GM21825 (cell line): ENCODE measurements at regions not wholly inside any gene's neighbourhood (a gene's known extent, or its start where the extent isn't known, plus 50 kb on each side); places are given as distances from the start of the nearest gene placed in this dataset.

Experiments used
- ATAC-seq: cut with Tn5 transposase; IDR thresholded peaks from one replicate; pipeline ENCODE4 v1.9.1; 2021; ENCODE audit warnings: mild to moderate bottlenecking, moderate library complexity; ENCODE audit not compliant: unreplicated experiment

- no peak for ATAC-seq
Observed at GRCh38 chr16:80489173-80489572, 51.6 kb upstream of the DYNLRB2 start.

- ATAC-seq = no peak
Observed at GRCh38 chr16:80488167-80488566, 52.6 kb upstream of the DYNLRB2 start.

DNA sequence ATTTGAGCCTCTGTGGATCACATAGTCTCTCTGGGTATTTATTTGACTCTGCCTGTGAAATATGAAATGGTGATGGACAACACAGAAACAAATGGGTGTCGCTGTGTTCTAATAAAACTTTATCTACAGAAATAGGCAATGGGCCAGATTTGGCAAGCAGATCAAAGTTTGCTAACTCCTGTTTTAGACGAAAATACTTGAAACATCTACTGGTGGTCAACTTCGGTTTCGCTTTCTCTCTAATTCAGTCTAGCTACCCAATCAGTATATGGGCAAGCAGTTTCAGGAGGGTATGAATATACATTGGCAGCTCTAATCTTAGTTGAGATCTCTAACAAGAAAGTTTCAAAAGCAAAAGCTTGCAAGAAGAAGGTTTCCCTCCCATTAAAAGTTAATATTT, 60.1 kb upstream of the DYNLRB2 start:
- ATAC-seq = no peak

DNA sequence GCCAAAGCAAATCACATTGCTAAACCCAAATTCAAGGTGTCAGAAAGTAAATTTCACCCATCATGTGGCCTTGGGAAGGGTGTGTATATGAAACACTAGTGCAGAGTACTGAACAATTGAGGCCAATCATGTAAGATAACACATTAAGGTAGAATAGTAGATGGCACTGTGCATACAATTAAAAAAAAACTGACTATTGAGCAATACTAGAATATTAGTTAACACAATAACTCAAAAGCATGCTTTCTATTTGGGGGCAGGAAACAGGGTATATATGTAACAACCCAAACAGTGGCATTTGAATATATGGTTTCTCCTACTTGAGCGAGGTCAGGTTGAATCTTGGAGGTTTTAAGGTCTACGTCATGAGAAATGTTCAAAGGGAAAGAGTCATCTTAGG, 63.0 kb upstream of the DYNLRB2 start:
- ATAC-seq = no peak

DNA sequence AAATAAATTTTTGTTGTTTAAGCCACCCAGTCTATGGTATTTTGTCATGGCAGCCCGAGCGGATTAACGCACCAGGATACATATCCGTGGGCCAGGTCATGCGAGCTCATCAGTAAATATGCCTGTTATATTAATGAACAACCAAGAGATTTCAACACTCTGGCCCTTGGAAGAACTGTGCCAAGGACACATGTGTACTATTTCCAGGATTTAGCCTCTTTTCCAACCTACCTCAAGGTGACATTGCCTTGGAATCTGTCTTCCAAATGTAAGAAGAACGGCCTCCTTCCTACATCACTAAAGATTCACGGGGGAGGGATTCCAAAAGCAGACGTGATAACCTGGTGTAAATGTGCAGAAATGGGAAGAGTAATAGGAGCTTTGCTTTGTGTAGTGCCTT, 72.8 kb upstream of the DYNLRB2 start:
- ATAC-seq = no peak

GRCh38 chr16:80466024-80466987, 74.5 kb upstream of the DYNLRB2 start:
- ATAC-seq = peak; percentile 75

GRCh38 chr16:80463751-80464495, 76.9 kb upstream of the DYNLRB2 start:
- ATAC-seq = no peak

DNA sequence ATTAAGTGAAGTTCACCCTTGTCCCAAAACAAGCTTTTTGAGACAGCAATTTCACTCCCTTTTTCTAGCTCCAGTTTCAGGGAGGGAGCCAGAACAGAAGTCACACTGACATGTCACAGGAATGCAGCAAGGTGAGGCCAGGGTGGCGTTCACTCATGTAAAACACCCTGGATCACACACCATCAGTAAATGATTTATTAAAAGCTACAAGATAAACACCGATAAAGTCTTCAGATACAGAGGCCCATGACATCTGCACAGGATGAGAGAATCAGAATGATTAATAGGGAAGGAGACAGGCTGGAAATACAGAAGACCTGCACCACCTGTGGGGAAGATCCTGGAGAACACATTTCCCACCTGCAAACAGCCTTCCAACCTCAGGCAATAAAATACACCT, 77.5 kb upstream of the DYNLRB2 start:
- ATAC-seq = no peak

DNA sequence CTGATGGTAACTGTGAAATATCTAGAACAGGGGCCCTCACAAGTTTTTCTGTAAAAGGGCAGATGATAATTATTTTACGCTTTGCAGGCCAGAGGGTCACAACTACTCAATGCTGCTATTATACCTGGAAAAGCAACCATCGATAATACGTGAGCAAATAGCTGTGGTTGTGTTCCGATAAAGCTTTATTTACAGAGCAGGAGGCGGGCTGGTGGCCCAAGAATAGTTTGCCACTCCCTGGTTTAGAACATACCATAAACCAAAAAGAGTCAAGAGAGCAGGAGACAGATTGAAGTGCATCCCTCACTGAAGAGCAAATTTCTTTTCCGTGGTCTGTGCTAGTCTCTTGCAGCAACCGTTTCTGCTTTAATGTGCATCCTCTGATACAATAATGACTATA, 77.9 kb upstream of the DYNLRB2 start:
- ATAC-seq = no peak

- no peak for ATAC-seq
Observed at GRCh38 chr16:80460988-80461387, 79.8 kb upstream of the DYNLRB2 start.

DNA sequence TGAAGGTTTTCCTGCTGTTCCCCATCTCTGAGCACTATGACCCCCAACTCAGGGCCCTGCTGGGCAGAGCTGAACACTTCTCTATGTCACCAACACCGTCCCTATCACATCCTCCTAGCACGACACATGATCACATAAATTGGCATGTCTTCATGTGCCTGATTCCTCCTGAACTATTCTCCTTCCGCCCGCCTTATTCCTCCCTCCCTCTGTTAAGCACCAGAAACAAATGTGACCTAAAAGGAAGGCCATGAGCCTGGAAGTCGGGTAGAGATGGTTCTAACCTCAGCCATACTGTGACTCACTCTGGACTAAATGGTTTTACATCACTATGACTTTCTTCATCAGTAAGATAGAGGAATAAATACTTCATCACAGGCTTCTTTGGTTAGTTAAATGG, 80.8 kb upstream of the DYNLRB2 start:
- no peak for ATAC-seq

DNA sequence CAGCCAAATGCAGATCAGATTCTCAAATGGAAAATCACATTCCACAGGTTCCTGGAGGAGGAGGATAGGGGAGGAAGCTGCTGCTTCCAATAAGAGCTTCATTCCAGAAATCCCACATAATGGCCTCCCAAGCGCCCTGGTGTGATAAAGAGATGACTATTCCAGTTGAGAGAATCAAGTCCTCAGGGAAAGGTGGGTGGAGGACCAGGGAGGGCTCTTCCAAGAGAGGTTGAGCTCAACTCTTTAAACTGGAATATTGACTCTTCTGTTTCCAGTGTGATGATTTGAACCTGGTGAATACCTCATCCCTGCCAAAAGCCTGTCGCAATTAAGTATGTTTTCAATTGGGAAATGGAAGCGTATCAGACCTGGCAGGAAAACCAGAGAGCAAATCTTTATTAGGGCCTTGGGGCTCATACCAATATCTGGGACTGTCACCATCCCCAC, 81.4 kb upstream of the DYNLRB2 start:
- no peak for ATAC-seq

DNA sequence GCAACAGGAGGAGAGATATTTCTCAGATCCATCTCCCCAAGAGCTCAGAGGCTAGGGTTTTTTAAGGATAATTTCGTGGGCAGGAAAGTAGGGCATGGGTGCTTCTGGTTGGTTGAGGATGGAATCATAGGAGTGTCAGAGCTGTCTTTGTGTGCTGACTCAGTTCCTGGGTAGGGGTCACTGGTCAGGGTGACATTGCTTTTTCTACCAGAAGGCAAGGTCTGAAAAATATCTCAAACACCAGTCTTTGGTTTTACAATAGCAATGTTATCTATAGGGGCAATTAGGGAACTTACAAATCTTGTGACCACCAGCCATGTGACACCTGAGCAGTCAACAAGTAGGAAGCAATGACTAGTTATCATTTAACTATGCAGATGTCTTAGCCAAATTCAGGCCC, 82.9 kb upstream of the DYNLRB2 start:
- ATAC-seq = no peak

DNA sequence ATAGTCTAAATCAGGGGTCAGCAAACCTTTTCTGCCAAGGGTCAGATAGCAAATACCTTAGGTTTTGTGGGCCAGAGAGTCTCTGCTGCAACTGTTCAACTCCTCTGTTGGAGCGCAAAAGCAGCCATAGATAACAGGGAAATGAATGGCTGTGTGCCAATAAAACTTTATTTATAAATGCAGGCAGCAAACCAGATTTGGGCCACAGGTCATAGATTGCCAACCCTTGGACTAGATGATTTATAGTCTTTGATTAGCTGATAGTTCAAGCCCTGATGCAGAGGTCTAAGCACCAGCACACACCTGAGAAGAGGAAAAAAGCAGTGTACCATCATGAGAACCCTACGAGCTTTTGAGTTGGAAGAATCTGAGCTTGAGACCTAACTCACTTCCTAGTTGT, 86.0 kb upstream of the DYNLRB2 start:
- no peak for ATAC-seq

DNA sequence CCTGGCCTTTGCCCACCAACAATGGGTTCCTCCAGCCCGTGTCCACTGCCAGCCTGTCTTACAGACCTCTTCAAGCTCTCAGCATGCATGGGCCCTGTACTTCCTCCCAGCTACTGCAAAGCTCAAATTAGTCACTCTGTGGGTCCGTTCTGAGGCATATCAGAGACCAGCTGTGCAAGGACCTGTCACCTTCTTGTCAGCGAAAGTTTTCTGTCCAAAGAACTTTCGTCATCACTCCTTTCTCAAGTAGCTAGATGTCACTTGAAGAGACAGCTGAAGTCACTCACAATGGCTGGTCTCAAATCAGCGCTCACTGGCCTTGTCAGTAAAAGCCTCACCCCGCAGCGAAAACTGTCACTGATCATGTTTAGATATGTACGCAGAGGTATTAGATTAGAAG, 91.4 kb upstream of the DYNLRB2 start:
- no peak for ATAC-seq

DNA sequence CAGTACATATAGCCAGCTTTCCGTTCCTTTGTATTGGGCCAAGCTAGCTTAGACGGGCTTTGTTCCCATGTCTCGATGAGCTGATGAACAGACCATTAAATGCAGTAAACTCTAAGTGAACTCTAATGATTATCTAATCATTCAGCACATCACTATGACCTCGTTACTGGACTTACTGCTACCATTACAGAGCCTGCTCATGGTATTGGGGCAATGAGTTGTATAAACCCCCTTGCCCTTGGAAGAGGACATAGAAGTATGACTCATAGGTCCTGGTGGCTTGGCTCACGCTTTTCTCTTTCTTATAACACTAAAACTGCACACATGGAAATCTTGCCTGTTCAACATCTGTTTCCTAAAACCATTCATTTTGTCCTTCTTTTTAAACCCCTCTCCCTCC, 93.6 kb upstream of the DYNLRB2 start:
- ATAC-seq = no peak

GRCh38 chr16:80442779-80443178, 98.0 kb upstream of the DYNLRB2 start:
- ATAC-seq = no peak

DNA sequence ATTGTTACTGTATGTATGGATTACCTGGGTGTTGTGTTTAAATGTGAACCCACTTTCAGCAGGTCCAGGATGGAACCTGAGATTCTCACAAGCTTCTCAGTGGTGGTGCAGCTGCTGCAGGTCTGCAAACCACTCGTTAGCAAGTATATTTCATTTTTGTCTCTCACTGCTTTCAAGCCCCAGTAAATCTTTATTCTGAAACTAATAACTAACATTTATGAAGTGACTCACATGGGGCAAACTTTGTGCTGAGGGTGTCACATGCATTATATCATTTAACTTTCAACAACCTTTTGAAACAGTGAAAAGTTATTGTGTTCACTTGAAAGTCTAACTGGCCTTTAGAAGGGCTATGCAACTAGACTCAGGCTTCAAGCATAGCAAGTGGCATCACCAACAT, 98.9 kb upstream of the DYNLRB2 start:
- ATAC-seq = no peak

DNA sequence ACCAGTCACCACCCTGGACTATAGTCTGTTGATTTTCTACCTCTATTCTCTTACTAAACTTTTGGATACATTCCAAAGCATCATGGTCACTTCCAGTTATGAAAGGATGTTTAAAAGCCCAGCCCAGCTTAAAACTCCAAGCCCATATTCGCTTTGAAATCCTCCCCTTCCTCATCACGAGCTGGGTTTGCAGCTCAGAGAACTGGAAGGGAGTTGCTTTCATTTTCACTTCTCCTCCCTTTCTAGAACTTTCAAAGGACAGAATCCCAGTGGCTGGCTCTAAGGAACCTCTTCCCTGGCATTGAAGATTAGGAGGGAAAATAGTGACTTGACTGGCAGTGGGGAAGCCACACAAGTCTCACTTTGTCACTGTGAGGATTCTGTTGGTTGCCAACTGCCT, 100.1 kb upstream of the DYNLRB2 start:
- ATAC-seq = no peak

DNA sequence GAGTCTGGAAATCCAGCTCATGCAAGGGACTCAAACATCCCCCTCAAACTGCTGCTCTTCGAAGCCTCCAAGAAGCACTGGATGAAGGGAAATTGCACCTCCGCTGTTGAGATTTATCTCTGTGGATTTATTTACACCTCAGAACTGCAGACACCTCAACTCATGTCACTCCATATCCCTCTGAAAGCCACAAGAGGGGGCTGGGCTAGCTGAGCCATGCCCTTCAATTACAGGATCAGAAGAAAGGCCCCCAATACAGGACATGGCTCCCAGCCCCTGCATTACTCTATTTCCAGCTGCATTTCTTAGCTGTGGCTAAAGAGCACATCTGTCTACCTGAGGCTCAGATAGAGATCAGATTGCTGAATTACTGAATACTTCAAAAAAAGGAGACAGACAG, 103.1 kb upstream of the DYNLRB2 start:
- no peak for ATAC-seq

DNA sequence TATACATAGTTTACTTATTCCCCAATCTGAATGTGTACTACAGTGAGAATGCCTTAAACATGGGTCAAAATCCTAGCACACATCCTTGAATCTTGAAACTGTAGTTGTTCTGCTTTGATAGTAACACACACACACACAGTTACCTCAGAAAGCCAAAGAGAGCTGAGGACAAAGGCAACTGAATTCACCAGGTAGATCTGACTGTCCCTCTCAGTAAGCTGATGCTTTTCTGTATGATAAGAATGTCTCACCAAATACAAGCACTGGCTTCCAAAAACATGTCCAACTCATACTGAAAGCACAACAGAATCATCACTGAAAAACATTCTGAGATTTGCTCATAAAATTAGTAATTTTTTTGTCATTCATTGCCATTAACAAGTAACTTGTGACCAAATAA, 104.3 kb upstream of the DYNLRB2 start:
- no peak for ATAC-seq

- ATAC-seq = no peak
Observed at GRCh38 chr16:80433623-80434022, 107.2 kb upstream of the DYNLRB2 start.
